NCI-H1105 (cell line): ENCODE measurements at regions not wholly inside any gene's neighbourhood (a gene's known extent, or its start where the extent isn't known, plus 50 kb on each side); places are given as distances from the start of the nearest gene placed in this dataset.
"Not testable (repeated sequence)": the region's sequence is repeated elsewhere in the genome, so short reads cannot be mapped to it uniquely, and the experiment has no call there.

Experiments used
- DNase-seq: peaks from one replicate; lab custom pipeline; 2025; lab: John Stamatoyannopoulos, UW

DNA sequence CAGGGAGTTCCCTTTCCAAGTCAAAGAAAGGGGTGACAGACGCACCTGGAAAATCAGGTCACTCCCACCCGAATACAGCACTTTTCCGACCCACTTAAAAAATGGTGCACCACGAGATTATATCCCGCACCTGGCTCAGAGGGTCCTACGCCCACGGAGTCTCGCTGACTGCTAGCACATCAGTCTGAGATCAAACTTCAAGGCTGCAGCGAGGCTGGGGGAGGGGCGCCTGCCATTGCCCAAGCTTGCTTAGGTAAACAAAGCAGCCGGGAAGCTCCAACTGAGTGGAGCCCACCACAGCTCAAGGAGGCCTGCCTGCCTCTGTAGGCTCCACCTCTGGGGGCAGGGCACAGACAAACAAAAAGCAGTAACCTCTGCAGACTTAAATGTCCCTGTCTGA lies 277.8 kb upstream of the ARHGAP42 start:
- not testable (repeated sequence) for DNase-seq

DNA sequence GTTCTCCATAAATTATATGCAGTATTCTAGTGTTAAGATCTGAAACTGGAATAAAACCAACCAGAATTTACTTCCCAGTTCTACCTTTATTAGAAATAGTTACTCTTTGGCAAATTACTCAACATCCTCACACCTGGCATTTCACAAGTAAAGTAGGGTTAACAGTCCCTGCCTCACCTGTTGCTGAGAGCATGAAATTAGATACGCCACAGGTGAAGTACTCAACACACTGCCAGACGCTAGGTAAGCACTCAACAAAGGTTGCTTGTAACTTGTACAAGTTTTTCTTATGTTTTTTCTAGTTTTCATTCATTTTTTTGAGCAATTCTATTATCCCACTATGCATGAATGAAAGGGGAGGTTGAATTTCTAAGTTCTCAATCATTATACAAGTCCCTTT lies 267.6 kb upstream of the ARHGAP42 start:
- no peak for DNase-seq

GRCh38 chr11:100434821-100435641 lies 252.1 kb upstream of the ARHGAP42 start:
- no peak for DNase-seq

DNA sequence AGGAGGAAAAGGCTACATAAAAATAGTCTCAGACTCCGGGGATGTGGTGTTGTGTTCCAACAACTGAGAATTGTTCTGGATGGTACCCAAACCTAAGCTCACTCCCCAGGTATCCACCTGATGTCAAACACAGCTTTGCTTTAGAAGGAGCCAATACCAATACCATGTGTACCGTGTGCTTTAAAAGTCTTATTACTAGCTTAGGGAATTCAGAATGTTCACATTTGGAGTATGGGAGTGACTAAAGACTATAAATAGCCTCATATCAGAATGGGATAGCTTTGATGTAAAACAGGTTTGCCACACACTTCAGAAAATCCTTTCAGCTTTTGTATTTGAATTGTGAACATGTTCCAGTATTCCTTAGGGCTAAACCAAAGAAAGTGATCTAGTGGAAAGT lies 248.7 kb upstream of the ARHGAP42 start:
- DNase-seq = no peak

GRCh38 chr11:100441086-100441485 lies 246.0 kb upstream of the ARHGAP42 start:
- no peak for DNase-seq

DNA sequence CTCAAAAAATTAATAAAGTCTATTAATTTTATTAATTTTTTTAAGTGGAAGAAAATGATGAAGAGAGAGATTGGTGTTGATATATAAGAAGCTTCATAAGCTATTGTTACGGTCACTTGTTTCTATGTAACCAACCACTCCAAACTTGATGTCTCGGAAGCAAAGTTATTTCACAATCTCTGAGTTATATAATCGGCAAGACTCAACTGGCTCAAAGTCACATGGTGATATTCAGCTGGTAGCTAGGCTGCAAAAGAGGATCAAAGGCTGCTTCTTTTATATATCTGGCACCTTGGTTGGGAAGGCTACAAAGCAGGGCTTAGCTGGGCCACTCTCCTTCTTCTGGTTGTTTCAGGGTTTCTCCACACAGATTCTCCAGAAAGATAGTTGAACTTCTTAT lies 245.1 kb upstream of the ARHGAP42 start:
- no peak for DNase-seq

GRCh38 chr11:100445231-100445735 lies 241.8 kb upstream of the ARHGAP42 start:
- no peak for DNase-seq

DNA sequence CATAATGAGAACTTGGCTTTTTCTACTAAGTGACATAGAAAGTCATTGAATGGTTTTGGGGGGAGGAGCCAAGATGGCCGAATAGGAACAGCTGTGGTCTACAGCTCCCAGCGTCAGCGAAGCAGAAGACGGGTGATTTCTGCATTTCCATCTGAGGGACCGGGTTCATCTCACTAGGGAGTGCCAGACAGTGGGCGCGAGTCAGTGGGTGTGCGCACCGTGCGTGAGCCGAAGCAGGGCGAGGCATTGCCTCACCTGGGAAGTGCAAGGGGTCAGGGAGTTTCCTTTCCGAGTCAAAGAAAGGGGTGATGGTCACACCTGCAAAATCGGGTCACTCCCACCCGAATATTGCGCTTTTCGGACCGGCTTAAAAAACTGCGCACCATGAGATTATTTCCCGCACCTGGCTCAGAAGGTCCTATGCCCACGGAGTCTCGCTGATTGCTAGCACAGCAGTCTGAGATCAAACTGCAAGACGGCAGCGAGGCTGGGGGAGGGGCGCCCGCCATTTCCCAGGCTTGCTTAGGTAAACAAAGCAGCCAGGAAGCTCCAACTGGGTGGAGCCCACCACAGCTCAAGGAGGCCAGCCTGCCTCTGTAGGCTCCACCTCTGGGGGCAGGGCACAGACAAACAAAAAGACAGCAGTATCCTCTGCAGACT lies 235.2 kb upstream of the ARHGAP42 start:
- DNase-seq = not testable (repeated sequence)

GRCh38 chr11:100459811-100460210 lies 227.3 kb upstream of the ARHGAP42 start:
- no peak for DNase-seq

- DNase-seq = no peak
Measured at GRCh38 chr11:100460426-100460825, 226.7 kb upstream of the ARHGAP42 start.

DNA sequence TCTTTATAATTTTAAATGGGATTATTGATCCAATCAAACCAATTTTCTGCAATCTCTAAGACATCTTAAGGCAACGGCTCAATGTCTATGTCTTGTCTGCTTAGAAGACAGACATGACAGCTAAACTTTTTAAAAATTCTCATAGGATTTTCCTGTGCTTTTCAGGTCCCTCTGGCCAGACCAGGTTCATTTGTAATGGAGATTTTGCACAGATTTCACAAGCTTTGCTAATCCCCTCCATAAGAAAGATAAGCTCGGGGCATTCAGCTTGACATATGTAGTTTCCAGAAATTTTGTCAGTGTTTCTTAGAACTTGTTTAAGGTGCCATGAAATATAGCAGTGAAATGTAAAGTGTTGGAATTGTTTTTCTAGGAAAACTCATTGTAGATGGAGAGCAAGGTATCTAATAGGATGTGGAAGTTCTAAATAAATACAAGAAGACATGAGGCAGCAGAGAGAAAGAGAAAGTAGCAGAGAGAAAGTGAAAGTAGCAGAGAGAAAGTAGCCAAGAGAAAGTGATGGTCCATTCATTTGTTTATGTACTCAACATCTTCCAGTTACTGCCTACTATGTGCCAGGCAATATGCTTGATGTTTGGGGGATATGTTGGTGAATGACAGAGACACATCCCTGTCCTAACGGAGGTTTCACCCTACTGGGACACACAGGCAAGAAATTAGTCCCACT lies 219.1 kb upstream of the ARHGAP42 start:
- no peak for DNase-seq

DNA sequence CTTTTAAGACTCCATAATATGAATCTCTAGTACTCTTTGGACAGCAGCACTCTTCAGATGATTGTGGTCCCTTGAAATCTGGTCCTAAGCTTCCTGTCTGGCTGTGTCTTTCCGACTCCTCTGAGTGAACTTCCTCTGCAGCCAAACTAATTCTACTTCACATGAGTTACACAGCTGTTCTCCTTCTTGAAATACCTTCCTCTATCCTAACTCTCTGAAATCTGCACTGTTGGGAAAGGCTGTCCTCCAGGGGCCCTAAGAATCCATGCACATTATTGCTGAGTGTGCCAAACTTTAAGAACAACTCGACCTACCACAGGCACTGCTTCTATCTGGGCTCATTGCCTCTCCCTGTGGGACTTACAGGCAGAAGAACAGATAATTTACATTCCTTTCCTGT lies 217.3 kb upstream of the ARHGAP42 start:
- DNase-seq = no peak

GRCh38 chr11:100472727-100473389 lies 214.2 kb upstream of the ARHGAP42 start:
- DNase-seq = no peak

GRCh38 chr11:100473390-100473740 lies 213.7 kb upstream of the ARHGAP42 start:
- no peak for DNase-seq

GRCh38 chr11:100484948-100485347 lies 202.1 kb upstream of the ARHGAP42 start:
- DNase-seq = no peak

- no peak for DNase-seq
Measured at GRCh38 chr11:100498780-100499179, 188.3 kb upstream of the ARHGAP42 start.

GRCh38 chr11:100501450-100501849 lies 185.6 kb upstream of the ARHGAP42 start:
- no peak for DNase-seq

DNA sequence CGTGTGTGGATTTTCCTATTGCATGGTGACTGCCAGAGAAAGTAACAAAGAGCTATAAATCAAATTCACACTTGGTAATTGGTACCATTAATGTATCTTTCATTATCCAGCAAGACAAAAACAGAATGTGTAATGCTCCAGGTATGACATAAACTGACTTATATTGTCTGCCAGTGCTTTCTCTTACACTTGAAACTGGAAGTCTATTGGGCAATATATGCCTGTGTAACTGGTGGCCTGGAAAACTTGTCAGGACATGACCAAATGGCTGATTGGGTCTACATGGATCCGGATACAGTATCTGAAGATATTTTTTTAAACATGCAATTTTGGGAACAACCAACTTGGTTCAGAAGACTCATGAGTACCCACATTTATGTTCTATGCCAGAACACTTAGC lies 174.6 kb upstream of the ARHGAP42 start:
- no peak for DNase-seq

GRCh38 chr11:100515087-100515486 lies 172.0 kb upstream of the ARHGAP42 start:
- DNase-seq = no peak

DNA sequence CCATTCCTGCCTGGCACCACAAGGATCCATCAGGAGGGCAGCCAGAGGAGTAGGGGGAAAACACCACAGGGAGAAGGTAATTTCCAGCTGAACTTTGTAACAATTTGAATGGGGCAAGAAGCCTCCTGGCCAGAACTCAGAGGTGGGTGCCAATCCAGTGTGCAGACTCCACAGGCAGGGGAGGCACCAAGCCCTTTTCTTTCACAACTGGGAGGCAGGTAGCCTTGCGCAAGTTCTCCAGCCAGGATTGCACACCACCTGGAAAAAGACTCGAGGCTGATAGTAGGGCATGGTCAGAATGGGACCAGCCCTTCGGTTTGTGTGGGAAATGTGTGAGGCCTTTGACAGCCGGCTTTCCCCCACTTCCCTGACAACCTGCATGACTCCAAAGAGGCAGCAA lies 161.9 kb upstream of the ARHGAP42 start:
- DNase-seq = no peak

DNA sequence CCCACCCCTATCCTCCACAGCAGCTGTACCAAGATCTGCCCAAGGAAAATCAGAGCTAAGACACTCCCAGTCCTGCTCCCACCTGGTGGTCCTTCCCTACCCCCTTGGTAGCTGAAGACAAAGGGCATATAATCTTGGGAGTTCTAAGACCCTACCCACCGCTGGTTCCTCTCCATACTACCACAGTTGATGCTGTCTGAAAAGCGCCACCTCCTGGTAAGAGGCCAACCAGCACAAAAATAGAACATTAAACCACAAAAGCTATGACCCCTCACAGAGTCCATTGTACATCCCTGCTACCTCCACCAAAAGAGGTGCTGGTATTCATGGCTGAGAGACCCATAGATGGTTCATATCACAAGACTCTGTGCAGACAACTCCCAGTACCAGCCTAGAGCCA lies 161.5 kb upstream of the ARHGAP42 start:
- no peak for DNase-seq

DNA sequence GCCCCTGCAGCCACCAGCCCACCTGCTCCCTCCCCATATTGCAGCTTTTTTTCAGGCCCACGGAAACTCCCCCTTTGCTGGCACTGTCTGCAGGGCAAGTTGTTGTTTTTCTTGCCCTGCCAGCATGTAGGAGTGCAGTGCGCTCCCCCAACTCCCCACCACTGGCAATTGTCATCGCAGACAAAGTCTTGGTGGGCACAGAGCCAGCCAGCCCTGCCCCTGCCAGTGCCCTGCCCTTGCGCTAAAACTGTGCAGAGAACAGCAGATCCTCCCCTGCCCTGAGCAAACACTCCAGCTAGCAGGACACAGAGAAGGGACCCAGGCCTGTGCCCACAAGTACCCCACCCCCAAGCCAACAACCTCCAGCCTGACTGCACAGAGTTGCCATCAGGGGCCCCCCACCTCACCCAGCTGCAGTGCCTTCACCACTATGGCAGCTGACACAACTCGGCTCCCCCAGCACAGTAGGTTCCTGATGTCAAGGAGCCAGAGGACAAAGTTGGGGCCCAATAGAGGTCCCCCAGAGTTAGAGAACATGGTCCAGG lies 158.1 kb upstream of the ARHGAP42 start:
- no peak for DNase-seq
